ENCODE measurements at regions not wholly inside any gene's neighbourhood (a gene's known extent, or its start where the extent isn't known, plus 50 kb on each side); places are given as distances from the start of the nearest gene placed in this dataset.

DNA sequence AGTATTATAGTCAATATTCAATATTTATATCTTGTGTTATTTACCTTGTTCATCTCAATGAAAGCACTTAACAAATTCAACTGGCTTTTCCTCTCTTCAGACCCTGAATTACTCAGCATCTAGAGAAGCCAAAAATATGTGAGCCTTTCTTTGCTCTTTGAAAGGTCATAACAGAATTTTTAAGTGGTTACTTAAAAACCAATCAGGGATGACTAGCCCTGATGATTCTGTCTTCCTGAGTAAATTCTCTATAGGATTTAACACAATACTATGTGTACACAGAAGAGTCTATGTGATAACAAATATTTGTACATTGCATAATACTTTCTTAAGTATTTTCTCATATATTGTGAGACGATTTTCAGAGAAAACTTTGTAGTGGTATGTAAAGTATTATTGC lies 546.3 kb downstream of the MAT2B start:
- no peak for DNase-seq

- DNase-seq = no peak
These were observed 547.2 kb downstream of the MAT2B start for GRCh38 chr5:164052536-164053093.

- no peak for DNase-seq
These were observed 547.7 kb downstream of the MAT2B start for GRCh38 chr5:164053123-164053522.

GRCh38 chr5:164054461-164054860 lies 549.0 kb downstream of the MAT2B start:
- no peak for DNase-seq

DNA sequence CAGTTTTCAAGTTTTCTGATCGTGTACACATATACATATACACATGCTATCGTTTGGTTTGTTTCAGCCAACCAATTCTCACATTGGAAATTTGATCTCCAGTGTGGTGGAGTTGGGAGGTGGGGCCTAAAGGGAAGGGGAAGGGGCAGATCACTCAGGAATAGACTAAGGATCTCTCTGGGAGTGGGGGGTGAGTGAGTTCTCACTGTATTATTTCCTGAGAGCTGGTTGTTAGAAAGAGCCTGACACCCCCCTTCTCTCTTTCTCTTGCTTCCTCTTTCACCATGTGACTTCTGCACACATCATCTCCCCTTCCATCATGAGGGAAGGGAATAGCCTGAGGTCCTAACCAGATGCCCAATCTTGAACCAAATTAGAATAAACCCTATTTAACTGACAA lies 551.7 kb downstream of the MAT2B start:
- no peak for DNase-seq

GRCh38 chr5:164058621-164059020 lies 553.2 kb downstream of the MAT2B start:
- DNase-seq = no peak

GRCh38 chr5:164059471-164059870 lies 554.1 kb downstream of the MAT2B start:
- no peak for DNase-seq

GRCh38 chr5:164060786-164061355 lies 555.5 kb downstream of the MAT2B start:
- no peak for DNase-seq

- no peak for DNase-seq
These were observed 556.9 kb downstream of the MAT2B start for GRCh38 chr5:164062304-164062703.

GRCh38 chr5:164065266-164065665 lies 559.8 kb downstream of the MAT2B start:
- no peak for DNase-seq

GRCh38 chr5:164071671-164072070 lies 566.3 kb downstream of the MAT2B start:
- no peak for DNase-seq

GRCh38 chr5:164073081-164073480 lies 567.7 kb downstream of the MAT2B start:
- DNase-seq = no peak

- DNase-seq = no peak
These were observed 571.1 kb downstream of the MAT2B start for GRCh38 chr5:164076556-164076955.

GRCh38 chr5:164090358-164090757 lies 584.9 kb downstream of the MAT2B start:
- no peak for DNase-seq

- no peak for DNase-seq
These were observed 586.4 kb downstream of the MAT2B start for GRCh38 chr5:164091836-164092235.

GRCh38 chr5:164094291-164094690 lies 588.9 kb downstream of the MAT2B start:
- no peak for DNase-seq

DNA sequence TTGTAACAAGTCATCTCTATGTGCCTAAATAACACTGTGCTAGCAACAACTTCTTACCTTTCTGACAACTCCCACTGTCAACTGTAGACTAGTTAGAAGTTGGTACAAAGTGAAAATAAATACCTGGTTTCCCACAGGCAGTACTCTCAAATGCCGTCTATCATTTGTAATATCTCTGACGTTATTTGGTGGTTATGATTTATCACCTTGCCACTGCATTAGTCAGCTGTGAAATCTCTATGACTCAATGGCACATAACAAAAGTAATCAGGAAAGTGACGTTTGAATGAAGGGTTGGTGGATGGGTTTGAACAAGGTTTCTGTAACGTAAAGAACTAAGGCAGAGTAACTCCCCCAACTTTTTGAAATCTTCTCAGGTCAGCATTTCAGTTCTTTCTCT lies 592.3 kb downstream of the MAT2B start:
- no peak for DNase-seq

GRCh38 chr5:164098531-164098930 lies 593.1 kb downstream of the MAT2B start:
- DNase-seq = no peak

DNA sequence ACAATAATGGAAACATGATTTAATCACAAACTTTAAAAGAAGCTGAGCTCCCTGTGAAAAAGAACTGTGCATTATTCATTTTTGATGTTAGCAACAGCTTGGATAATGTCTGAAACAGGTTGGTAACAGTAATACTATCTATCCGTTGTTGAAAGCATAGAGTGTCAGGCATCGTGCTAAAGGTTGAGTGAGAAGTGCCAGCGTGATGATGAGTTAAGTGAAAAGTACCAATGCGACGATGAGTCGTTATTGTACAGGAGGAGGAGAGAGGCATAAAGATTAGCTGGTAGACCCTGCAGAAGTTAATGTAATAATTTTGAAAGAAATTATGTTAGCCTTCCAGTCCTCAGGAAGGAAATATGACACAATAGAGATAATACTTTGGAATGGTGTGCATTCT lies 593.6 kb downstream of the MAT2B start:
- DNase-seq = no peak

DNA sequence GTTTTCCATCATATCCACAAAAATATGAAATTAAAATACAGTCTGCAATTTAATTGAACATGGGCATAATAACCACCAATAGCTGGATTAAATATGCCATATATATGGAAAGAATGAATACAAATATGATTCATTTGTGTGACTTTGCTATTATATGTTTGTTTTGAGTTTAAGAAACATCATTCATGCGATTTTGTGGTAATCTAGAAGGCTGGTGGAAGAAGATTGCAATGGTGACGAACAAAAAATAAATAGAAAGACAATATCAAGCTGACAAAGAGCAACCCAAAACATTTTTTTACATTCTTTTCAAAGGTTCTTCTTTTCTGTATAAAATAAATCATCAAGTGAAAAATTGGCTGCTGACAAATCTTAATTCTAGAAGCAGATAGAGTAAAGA lies 610.0 kb downstream of the MAT2B start:
- DNase-seq = no peak

- DNase-seq = no peak
These were observed 614.5 kb downstream of the MAT2B start for GRCh38 chr5:164119806-164120447.

DNA sequence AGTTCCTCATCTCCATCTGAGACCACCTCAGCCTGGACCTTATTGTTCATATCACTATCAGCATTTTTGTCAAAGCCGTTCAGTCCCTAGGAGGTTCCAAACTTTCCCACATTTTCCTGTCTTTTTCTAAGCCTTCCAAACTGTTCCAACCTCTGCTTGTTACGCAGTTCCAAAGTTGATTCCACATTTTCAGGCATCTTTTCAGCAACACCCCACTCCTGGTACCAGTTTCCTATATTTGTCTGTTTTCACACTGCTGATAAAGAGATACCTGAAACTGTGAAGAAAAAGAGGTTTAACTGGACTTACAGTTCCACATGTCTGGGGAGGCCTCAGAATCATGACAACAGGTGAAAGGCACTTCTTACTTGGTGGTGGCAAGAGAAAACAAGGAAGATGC lies 622.1 kb downstream of the MAT2B start:
- DNase-seq = no peak

GRCh38 chr5:164132358-164132757 lies 626.9 kb downstream of the MAT2B start:
- DNase-seq = no peak

DNA sequence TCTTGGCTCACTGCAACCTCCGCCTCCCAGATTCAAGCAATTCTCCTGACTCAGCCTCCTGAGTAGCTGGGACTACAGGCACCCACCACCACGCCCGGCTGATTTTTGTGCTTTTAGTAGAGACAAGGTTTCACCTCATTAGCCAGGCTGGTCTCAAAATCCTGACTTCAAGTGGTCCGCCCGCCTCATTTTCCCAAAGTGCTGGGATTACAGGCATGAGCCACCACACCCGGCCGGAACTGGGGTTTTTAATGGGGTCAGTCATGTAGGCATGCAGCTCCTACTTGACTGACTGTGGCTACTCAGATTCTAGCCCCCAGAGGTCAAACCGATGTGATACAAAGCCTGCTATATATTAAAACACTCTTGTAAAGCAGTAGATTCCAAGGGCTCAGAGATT lies 631.7 kb downstream of the MAT2B start:
- no peak for DNase-seq

DNA sequence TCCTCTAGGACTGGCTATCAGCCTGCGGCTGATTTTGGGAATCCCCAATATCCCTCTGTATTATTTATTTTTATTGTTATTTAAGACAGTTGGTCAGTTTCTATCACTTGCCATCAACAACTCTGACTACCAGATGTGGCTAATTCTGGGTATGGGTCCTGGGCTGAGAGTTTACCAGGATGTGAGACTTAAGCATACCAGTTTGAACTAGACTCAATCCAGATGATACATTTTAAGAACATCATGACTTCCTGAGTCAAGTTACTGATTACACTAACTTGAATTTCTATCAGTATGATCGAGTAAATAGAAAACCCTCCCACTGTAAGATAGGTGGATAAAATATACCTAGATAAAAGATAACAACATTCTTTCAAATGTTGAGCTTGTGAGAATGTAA lies 634.0 kb downstream of the MAT2B start:
- no peak for DNase-seq
